HG02623 (cell line): ENCODE measurements at regions not wholly inside any gene's neighbourhood (a gene's known extent, or its start where the extent isn't known, plus 50 kb on each side); places are given as distances from the start of the nearest gene placed in this dataset.

ENCODE experiments used
- ATAC-seq: cut with Tn5 transposase; IDR thresholded peaks from one replicate; pipeline ENCODE4 v1.9.1; 2021; ENCODE audit warnings: moderate library complexity; ENCODE audit not compliant: unreplicated experiment

- no peak for ATAC-seq
Observed at GRCh38 chr6:113464960-113465359, 392.2 kb upstream of the MARCKS start.

- ATAC-seq, result no peak
Observed at GRCh38 chr6:113466526-113466925, 390.6 kb upstream of the MARCKS start.

DNA sequence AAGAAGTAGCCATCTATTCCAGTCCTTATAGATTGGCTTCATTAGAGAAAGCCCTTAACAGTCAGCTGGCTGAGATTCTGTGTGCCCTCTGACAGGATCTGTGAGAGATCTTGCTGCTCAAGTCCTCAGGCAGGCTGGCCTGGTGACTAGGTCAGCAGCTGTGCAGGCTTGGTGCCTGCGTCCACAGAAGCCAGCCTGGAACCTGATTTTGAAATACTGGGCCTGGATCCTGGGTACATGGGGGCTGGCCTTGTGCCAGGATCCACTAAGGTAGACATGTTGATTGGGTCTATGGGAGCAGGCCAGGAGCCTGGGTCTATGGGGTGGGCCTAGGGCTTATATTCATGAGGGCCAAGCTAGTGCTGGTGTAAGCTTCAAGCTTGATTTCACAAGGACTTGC is 381.8 kb upstream of the MARCKS start:
- ATAC-seq, result no peak

DNA sequence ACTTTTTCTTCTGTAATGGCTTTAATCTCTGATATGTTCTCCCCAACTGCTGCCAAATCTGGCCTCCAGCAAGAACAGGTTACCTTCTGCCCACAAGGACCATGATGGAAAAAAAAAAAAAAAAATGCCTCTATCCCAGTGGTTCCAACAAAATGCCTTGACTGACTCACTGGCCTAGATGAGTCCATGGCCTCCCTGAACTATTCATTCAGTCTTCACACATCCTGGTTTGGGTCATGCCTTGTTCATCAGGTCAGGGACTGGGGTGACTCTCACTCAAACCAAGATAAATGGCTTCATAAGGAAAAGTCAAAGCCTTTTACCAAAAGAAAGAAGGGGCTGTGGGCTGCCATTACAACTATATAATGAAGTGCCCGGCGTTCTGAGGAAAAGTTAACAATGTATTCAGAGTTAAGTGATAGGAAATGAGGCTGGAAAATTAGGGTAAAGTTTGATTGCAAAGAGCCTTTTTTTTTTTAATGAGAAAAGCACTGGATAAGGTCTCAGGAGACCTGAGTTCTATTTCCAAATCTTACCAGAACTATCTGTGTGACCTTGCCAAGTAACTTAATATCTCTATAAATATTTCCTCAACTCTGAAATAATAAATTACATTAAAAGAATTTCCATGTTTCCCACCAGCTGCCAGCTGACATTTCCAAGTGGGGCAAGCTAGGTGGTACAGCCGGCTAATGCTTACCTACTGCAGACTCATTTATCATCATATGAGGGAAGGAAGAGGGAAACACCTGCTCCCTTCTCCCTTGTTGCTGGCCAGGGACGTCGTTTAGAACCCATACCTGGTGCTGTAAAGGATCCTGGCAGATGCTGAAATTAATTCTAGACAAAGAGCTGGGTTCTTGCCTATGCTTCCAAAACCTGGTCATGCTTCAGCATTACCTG is 380.0 kb upstream of the MARCKS start:
- ATAC-seq, result no peak

DNA sequence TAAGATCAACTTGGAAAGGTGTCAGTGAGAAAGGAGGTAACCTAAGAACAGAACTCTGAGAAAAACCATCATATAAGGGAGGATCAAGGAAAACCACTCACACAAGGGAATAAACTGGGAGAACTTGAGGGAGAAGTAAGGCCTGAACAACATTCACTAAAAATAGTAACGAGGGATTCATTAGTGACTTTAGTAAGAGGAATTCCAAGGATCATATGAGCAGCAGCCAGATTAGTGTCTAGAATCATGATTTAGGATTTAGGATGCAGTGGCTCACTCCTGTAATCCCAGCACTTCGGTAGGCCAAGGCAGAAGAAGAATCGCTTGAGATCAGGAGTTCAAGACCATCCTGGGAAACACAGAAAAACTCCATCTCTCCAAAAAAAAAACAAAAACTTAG is 376.5 kb upstream of the MARCKS start:
- ATAC-seq, result no peak

DNA sequence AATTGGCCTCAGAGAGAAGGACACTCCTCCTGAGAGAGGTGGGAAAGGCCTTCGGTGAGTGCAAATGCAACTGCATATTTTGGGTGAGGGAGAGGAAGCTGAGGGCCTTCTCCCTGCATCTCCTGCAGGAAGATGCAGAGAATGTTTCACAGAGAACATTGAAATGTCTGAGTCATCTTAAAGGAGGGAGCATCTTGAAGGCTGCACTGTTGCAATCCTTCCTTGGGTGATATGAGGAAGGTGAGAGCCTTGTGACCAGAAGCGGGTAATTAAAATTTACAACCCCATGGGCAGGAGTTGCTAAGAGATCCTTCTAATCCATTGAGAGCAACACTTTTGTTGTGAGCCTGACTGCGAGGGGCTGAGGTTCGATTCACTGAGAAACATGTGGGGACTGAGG is 375.7 kb upstream of the MARCKS start:
- ATAC-seq, result no peak

DNA sequence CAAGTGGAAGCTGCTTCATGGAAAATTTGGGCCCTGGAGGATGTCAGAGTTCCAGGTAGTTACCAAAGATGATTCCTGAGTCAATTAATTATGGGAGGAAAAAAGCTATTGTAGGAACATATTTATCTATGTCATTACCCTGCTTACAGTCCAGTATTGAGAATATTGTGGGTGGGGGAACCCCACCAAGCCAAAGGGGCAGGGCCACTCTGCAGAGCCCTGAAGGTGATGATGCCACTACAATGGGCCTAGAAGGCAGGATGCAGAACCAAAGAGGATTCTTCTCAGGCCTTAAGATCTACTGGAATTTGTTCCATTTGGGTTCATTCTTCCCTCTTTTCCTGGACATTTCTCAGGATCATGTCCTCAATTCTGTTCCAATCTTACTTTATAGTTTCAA is 375.2 kb upstream of the MARCKS start:
- ATAC-seq, result no peak

DNA sequence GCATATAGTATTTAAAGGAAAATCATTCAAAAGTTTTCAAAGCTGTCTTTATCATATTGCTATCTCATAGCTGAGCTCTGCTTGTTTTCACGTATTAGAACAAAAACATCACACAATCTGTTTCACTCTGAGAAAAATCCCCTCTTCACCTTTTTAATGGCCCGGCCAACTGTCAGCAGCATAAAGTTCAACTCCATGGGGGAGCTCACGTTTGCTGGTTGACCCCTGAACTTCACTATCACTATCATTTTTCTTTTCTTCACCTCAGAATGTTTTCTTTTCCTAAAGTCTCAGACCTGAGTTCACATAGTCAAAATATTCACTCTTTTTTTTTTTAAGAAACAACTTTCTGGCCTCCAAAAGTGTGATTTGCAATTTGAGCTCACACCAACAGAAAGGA is 374.4 kb upstream of the MARCKS start:
- no peak for ATAC-seq

DNA sequence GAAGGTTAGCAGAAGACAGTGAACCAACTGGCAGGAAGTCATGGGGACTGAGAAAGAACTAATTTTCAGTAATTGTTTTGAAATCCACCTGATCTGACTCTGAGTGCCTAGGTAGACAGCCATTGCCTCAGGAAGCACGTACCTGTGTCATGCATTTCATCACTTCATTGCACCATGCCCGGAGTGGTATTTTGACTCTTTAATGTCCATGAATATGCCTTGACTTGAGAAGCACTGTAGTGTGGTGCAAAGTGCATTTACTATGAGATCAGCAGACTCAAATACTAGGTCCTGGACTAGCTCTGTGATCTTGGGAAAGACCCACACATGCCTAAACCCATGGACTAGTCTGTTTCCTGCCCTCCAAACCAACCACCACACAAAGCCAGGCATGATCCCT is 370.9 kb upstream of the MARCKS start:
- no peak for ATAC-seq

GRCh38 chr6:113487489-113488058 is 369.6 kb upstream of the MARCKS start:
- ATAC-seq, result no peak

DNA sequence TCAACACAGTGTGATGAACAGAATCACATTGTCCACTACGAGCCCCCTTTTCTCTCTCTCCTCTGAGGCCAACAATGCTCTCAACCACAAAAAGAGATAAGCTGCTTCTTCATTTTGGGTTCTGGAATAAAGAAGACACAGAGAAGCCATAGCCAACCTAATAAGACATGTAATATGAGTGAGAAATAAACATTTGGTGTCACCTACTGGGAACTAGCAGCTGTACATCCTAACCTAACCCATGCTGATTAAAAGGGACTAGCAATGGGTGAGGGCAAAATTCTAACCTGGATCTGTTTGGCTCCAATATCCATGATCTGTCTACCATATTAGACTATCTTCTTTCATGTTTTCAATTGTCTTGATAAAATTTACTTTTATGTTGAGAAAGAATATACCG is 369.1 kb upstream of the MARCKS start:
- no peak for ATAC-seq

DNA sequence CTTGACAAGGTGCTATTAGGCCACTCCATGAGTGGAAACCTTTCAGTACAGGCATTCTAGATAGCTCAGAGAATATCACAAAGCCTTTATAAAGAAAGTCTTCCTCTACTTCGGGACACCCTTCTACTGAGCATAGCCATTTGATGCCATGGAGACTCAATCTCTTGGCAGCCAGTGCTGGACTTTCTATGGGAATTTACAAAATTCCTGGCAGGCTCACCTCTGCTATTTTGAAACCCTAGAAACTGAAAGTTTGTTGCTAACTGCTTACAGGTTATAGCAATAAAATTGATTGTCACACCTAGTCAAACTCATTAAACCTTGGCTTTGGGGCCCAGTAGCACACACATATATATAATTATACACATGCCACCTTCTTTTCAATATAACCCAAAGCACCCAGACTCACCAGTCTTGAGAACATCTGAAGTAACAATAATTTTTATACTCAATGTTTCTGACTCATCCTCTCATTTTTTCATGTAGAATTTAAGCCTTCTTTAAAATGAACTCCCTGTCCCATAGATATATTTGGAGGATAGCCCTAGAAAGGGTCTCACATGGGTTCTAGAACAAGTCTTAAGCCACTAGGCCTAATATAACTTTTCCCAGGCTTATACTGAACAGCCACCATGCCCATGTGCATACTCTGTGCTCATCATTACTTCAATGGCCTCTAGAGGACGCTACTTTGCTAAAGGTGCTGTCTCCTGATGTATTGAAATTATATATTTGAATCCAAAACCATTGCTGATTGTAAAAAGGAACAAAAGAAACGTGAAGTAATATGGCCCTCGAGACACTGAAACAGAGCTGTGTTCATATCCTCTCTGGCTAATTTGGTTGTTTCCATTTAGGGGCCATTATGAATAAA is 368.1 kb upstream of the MARCKS start:
- no peak for ATAC-seq

DNA sequence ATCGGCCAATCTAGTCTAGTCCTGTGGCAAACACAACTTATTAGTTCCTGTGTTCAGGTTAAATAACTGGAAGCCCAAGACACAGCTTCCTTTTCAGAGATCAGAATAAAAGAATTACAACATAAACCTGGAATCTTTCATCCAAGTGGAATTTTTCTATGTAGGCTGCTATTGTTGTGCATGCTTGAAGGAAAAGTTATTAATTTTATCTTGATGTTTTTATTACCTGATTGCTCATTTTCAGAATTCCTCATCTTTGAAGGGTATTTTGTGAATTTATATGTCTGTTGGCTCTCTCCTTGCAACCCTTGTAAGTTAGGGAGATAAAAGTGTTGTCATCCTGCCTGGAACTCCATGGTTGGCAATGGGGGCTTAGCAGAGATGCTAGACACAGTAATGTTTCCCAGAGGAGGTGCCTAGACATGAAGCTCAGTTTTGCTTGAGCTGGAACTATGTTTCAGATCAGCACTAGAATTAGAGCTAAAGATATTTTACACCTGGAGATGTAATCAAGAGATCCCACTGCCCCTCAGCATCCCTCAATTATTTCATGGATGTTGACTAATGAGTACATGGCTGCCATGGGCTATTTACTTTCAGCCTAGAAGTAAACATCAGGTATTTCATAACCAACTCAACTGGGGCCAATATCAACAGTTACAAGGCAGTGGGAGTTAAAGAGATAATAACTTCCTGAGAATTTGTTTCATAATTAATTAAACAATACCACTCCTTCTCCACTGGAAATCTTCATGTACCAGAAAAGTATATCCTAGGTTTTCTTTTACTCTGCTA is 367.0 kb upstream of the MARCKS start:
- no peak for ATAC-seq

DNA sequence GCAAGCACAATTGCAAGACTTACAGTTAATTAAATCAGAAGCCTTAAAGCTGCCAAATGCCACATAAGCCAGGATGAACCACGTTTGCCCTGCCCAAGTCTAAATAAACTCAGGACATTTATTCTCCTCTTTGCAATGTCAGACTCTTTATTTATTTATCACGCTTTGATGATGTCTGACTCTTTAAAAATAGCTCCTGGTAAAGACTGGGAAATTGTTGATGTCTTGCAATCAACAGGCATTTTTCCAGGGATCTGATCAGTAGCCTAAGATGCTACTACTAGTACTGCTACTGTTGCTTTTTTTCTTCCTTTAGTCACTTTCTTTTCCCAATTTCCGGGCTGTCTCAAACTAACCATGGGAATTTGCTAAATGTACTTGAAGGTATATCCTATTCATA is 365.8 kb upstream of the MARCKS start:
- no peak for ATAC-seq

GRCh38 chr6:113493991-113494390 is 363.2 kb upstream of the MARCKS start:
- no peak for ATAC-seq

- no peak for ATAC-seq
Observed at GRCh38 chr6:113495521-113495920, 361.6 kb upstream of the MARCKS start.

DNA sequence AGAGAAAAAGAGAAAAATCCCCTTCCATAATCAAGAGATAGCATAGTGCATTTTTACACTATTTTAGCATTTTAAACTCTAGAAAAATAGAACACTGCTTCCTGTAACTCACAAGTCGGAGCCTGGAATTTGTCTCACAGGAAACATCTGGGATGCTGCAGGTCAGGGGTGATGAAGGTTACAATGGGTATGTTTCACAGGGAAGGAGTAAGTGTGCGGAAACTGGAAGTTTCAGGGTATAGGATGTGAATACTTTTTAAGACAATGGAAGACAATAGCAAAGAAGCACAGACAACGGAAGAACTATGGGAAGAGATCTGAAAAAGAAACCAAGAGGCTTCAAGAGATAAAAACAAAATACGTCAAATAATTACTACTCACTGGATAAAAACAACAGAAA is 361.0 kb upstream of the MARCKS start:
- ATAC-seq, result no peak

DNA sequence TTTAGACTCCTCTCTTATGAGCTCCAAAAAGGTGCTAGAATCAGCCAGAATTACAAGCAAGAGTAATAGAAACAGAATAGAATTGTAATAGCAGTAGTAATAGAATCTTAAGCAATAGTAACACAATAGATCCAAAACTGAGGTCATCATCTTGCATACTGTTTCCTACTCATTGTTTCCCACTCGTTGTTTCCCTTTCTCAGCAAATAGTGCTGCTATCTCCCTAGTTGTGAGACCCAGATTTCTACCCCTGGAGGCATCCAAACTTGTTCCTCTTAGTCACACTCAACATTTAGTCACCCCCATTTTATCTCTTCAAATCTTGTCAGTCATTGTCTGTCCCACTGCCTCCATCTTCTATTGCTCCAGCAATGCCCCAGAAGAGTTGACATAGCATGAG is 356.9 kb upstream of the MARCKS start:
- ATAC-seq, result no peak

- no peak for ATAC-seq
Observed at GRCh38 chr6:113505084-113505699, 352.0 kb upstream of the MARCKS start.

- no peak for ATAC-seq
Observed at GRCh38 chr6:113508249-113508648, 348.9 kb upstream of the MARCKS start.
